ENCODE measurements at regions not wholly inside any gene's neighbourhood (a gene's known extent, or its start where the extent isn't known, plus 50 kb on each side); places are given as distances from the start of the nearest gene placed in this dataset.
A peak's percentile ranks its signal among the peaks of the same experiment; 100 is the strongest.

DNA sequence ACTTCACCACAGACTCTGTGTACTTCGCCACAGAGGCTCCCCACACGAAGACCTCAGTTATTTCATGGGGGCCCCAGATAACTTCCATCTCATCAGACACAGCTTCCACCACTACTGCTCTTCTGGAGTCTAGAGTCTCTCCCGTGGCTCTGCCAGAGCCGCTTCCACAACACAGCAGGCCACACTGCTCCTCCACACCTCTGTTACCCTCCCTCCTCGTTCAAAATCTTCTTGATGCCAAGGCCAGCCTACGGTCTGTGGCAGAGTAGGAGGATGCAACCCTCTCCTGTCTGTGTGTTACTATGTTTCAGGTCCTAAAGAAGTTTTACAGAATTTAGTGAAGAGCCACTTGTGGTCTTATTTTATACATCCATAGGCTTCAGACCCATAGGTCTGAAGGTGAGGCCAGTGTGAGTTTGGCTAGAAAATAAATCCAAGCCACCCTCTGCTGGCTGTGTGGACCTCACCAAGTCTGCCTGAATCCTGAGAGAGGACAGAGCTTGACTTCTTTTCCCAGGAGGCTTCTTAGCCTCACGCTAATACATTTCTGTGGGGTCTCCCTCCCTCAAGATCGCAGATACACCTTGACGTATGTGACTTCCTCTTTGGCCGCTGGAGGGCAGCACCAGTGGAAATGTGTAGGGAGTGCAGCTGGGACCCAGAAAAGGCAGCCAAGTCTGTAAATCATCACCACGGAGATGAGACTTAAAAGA lies 197.7 kb downstream of the FAXC start:
- no peaks in the 10 kb centered on the region for H3K9me3 Mint-ChIP-seq
- H3K27ac Mint-ChIP-seq = no peak overlapping the region
- H3K4me1 Mint-ChIP-seq = peaks cover 24% of the 10 kb centered on the region
- 26 to 53% methylated on average over 4 to 11 of the region's 11 CpGs for WGBS, 2 experiments (ENCODE audit: insufficient coverage in 1 of 2, insufficient read length in 1 of 2)
- H3K9ac ChIP-seq (ENCODE audit: extremely low read depth, low read length, poor library complexity, severe bottlenecking) = no peak overlapping the region
- H3K4me3 Mint-ChIP-seq = no peak overlapping the region
- peaks cover 13% of the 10 kb centered on the region for H3K4me1 ChIP-seq (ENCODE audit: control insufficient read depth, insufficient read depth, low read length)
- no peaks in the 10 kb centered on the region for H3K9me3 ChIP-seq (ENCODE audit: control insufficient read depth, low read length)
- H3K36me3 Mint-ChIP-seq (ENCODE audit: low read depth) = no peaks in the 10 kb centered on the region
- no peaks in the 10 kb centered on the region for H3K36me3 ChIP-seq (ENCODE audit: control insufficient read depth, insufficient read depth, low read length)
- H3K27me3 ChIP-seq (ENCODE audit: control insufficient read depth, insufficient read depth, low read length, poor library complexity, severe bottlenecking) = peaks cover 50% of the 10 kb centered on the region
- H3K4me3 ChIP-seq (ENCODE audit: low read length) = no peak overlapping the region
- no peak overlapping the region for H3K27ac ChIP-seq (ENCODE audit: low read depth, low read length)
- DNase-seq = peak; percentile 93
- TF ChIP-seq, protein P1, sequence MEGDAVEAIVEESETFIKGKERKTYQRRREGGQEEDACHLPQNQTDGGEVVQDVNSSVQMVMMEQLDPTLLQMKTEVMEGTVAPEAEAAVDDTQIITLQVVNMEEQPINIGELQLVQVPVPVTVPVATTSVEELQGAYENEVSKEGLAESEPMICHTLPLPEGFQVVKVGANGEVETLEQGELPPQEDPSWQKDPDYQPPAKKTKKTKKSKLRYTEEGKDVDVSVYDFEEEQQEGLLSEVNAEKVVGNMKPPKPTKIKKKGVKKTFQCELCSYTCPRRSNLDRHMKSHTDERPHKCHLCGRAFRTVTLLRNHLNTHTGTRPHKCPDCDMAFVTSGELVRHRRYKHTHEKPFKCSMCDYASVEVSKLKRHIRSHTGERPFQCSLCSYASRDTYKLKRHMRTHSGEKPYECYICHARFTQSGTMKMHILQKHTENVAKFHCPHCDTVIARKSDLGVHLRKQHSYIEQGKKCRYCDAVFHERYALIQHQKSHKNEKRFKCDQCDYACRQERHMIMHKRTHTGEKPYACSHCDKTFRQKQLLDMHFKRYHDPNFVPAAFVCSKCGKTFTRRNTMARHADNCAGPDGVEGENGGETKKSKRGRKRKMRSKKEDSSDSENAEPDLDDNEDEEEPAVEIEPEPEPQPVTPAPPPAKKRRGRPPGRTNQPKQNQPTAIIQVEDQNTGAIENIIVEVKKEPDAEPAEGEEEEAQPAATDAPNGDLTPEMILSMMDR (conservative IDR thresholded peaks at IDR 0.05) = peak; percentile 87
- peaks cover 75% of the 10 kb centered on the region for H3K27me3 Mint-ChIP-seq (ENCODE audit: insufficient read depth)

DNA sequence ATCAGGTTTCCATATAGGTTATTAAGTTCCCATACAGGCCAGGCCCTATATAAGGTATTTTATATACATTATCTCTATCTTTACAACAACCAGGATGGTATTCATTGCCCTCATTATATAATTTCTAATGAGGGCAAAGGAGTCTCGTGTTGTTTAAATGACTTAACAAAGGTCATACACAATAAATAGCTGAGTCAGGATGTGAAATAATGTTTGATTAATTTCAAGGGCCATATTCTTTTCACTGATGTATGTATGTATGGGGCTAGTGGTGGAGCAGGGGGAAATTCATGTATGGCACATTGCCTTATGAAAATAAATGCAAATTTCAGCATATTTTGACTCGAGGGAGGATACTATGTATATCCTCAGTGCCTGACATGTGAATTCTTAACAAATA lies 200.7 kb downstream of the FAXC start:
- H3K36me3 Mint-ChIP-seq (ENCODE audit: low read depth) = no peaks in the 10 kb centered on the region
- no peak overlapping the region for H3K9ac ChIP-seq (ENCODE audit: extremely low read depth, low read length, poor library complexity, severe bottlenecking)

DNA sequence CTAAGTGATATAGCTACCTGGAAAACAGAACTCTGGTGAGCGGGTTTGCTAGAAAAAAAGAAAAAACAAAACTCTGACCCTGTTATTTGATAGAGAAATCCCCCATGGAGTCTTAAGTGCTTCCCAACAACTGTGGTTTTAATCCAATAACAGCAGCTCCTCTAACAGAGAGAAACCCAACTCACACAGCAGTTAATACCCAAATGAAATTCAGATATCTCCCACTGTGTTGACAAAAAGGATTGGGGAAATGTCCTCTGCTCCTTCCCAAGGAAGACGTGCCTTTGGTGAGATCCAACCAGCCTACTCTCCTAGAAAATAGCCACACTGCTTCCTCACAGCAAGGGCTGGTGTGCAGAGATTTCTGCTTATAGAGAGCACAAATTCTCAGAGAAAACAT lies 200.4 kb upstream of the FBXL4 start:
- no peak overlapping the region for H3K27ac ChIP-seq (ENCODE audit: low read depth, low read length)
- peaks cover 89% of the 10 kb centered on the region for H3K27me3 Mint-ChIP-seq (ENCODE audit: insufficient read depth)
- TF ChIP-seq, protein P1 (conservative IDR thresholded peaks at IDR 0.05) = no peak
- peaks cover 17% of the 10 kb centered on the region for H3K4me1 ChIP-seq (ENCODE audit: control insufficient read depth, insufficient read depth, low read length)
- no peaks in the 10 kb centered on the region for H3K36me3 ChIP-seq (ENCODE audit: control insufficient read depth, insufficient read depth, low read length)
- H3K27ac Mint-ChIP-seq = peak overlapping the region; percentile 3
- H3K4me3 ChIP-seq (ENCODE audit: low read length) = no peak overlapping the region
- H3K9ac ChIP-seq (ENCODE audit: extremely low read depth, low read length, poor library complexity, severe bottlenecking) = no peak overlapping the region
- no peaks in the 10 kb centered on the region for H3K36me3 Mint-ChIP-seq (ENCODE audit: low read depth)
- H3K9me3 ChIP-seq (ENCODE audit: control insufficient read depth, low read length) = no peaks in the 10 kb centered on the region
- WGBS, 2 experiments (ENCODE audit: insufficient coverage in 1 of 2, insufficient read length in 1 of 2) = 37% methylated on average over 2 of the region's 2 CpGs; no CpG with 5 or more reads in 1 of the 2 experiments
- no peak overlapping the region for H3K4me3 Mint-ChIP-seq
- H3K9me3 Mint-ChIP-seq = no peaks in the 10 kb centered on the region
- peaks cover 75% of the 10 kb centered on the region for H3K27me3 ChIP-seq (ENCODE audit: control insufficient read depth, insufficient read depth, low read length, poor library complexity, severe bottlenecking)
- DNase-seq = peak; percentile 58
- H3K4me1 Mint-ChIP-seq = peaks cover 26% of the 10 kb centered on the region

More for the DNA sequence above, 200.7 kb downstream of the FAXC start:
- no peaks in the 10 kb centered on the region for H3K9me3 ChIP-seq (ENCODE audit: control insufficient read depth, low read length)
- H3K9me3 Mint-ChIP-seq = no peaks in the 10 kb centered on the region
- no peak overlapping the region for H3K4me3 ChIP-seq (ENCODE audit: low read length)
- no peak overlapping the region for H3K4me3 Mint-ChIP-seq
- TF ChIP-seq, protein P1 (conservative IDR thresholded peaks at IDR 0.05) = no peak
- no peak overlapping the region for H3K27ac ChIP-seq (ENCODE audit: low read depth, low read length)
- no peak for DNase-seq
- no peak overlapping the region for H3K27ac Mint-ChIP-seq
- 76 to 83% methylated on average over 1 to 2 of the region's 2 CpGs for WGBS, 2 experiments (ENCODE audit: insufficient coverage in 1 of 2, insufficient read length in 1 of 2)
- no peaks in the 10 kb centered on the region for H3K36me3 ChIP-seq (ENCODE audit: control insufficient read depth, insufficient read depth, low read length)
- peaks cover 26% of the 10 kb centered on the region for H3K4me1 Mint-ChIP-seq
- peaks cover 17% of the 10 kb centered on the region for H3K4me1 ChIP-seq (ENCODE audit: control insufficient read depth, insufficient read depth, low read length)
- peaks cover 89% of the 10 kb centered on the region for H3K27me3 Mint-ChIP-seq (ENCODE audit: insufficient read depth)
- peaks cover 73% of the 10 kb centered on the region for H3K27me3 ChIP-seq (ENCODE audit: control insufficient read depth, insufficient read depth, low read length, poor library complexity, severe bottlenecking)

All from endodermal cell (in vitro differentiated cells).